H9 (cell line): ENCODE measurements at regions not wholly inside any gene's neighbourhood (a gene's known extent, or its start where the extent isn't known, plus 50 kb on each side); places are given as distances from the start of the nearest gene placed in this dataset.

Source experiments
- DNase-seq: peaks from one replicate; pipeline ENCODE4 v3.0.0-alpha.2; 2017
- H2AFZ ChIP-seq: one replicate; pipeline ENCODE4 v1.6.1; 2013; ENCODE audit warnings: mild to moderate bottlenecking, low read length, control low read depth, moderate library complexity
- H2AK5ac ChIP-seq: 2 replicates; pipeline ENCODE4 v1.6.1; 2013; ENCODE audit warnings: low read length, control low read depth, mixed read lengths; ENCODE audit not compliant: insufficient read length
- H2BK120ac ChIP-seq: one replicate; pipeline ENCODE4 v1.6.1; 2013; ENCODE audit warnings: low read depth, mild to moderate bottlenecking, low read length, control low read depth, inconsistent platforms; ENCODE audit not compliant: poor library complexity, severe bottlenecking
- H2BK12ac ChIP-seq: 2 replicates; pipeline ENCODE4 v1.6.1; 2013; ENCODE audit warnings: low read length, control low read depth, mixed read lengths, low read depth; ENCODE audit not compliant: insufficient read length
- H2BK15ac ChIP-seq: 2 replicates; pipeline ENCODE4 v1.6.1; 2013; ENCODE audit warnings: low read depth, low read length, control low read depth
- H2BK20ac ChIP-seq: one replicate; pipeline ENCODE4 v1.6.1; 2013; ENCODE audit warnings: low read depth, mild to moderate bottlenecking, low read length, control low read depth, inconsistent platforms; ENCODE audit not compliant: poor library complexity, severe bottlenecking
- H2BK5ac ChIP-seq: 2 replicates; pipeline ENCODE4 v1.6.1; 2013; ENCODE audit warnings: low read length, control low read depth, mixed read lengths; ENCODE audit not compliant: insufficient read length
- H3K14ac ChIP-seq: 2 replicates; pipeline ENCODE4 v1.6.1; 2013; ENCODE audit warnings: low read length, control low read depth; ENCODE audit not compliant: insufficient read depth
- H3K18ac ChIP-seq: 2 replicates; pipeline ENCODE4 v1.6.1; 2013; ENCODE audit warnings: low read depth, mild to moderate bottlenecking, mixed read lengths, low read length, control low read depth; ENCODE audit not compliant: insufficient read length
- H3K23ac ChIP-seq: 2 replicates; pipeline ENCODE4 v1.6.1; 2013; ENCODE audit warnings: low read length, control low read depth, mixed read lengths, low read depth; ENCODE audit not compliant: insufficient read length
- H3K23me2 ChIP-seq: 2 replicates; pipeline ENCODE4 v1.6.1; 2013; ENCODE audit warnings: low read depth, mild to moderate bottlenecking, mixed read lengths, low read length, control low read depth; ENCODE audit not compliant: insufficient read length, poor library complexity, severe bottlenecking
- H3K27ac ChIP-seq: 2 replicates; pipeline ENCODE4 v1.5.1; 2013; ENCODE audit warnings: low read length, control low read depth, mixed read lengths, low read depth; ENCODE audit not compliant: insufficient read length
- H3K27me3 ChIP-seq: 2 replicates; pipeline ENCODE4 v1.6.1; 2013; ENCODE audit warnings: low read length, control low read depth, inconsistent platforms; ENCODE audit not compliant: insufficient read depth
- H3K4ac ChIP-seq: 2 replicates; pipeline ENCODE4 v1.6.1; 2013; ENCODE audit warnings: low read depth, mild to moderate bottlenecking, control low read depth, inconsistent platforms, low read length, moderate library complexity
- H3K4me1 ChIP-seq: 2 replicates; pipeline ENCODE4 v1.6.1; 2013; ENCODE audit warnings: low read length, control low read depth, inconsistent platforms; ENCODE audit not compliant: insufficient read depth
- H3K4me2 ChIP-seq: 2 replicates; pipeline ENCODE4 v1.6.1; 2013; ENCODE audit warnings: low read length, control low read depth, mixed read lengths; ENCODE audit not compliant: insufficient read length, insufficient read depth
- H3K56ac ChIP-seq: 2 replicates; pipeline ENCODE4 v1.6.1; 2013; ENCODE audit warnings: low read depth, mild to moderate bottlenecking, mixed read lengths, low read length, control low read depth; ENCODE audit not compliant: insufficient read length
- H3K79me1 ChIP-seq: 2 replicates; pipeline ENCODE4 v1.6.1; 2013; ENCODE audit warnings: low read depth, mild to moderate bottlenecking, moderate library complexity, low read length, control low read depth, inconsistent platforms; ENCODE audit not compliant: insufficient read depth, poor library complexity, severe bottlenecking
- H3K79me2 ChIP-seq: 2 replicates; pipeline ENCODE4 v1.6.1; 2013; ENCODE audit warnings: low read length, control low read depth, inconsistent platforms; ENCODE audit not compliant: insufficient read depth
- H3K9ac ChIP-seq: 2 replicates; pipeline ENCODE4 v1.6.1; 2013; ENCODE audit warnings: low read length, control low read depth, mixed read lengths; ENCODE audit not compliant: insufficient read length; ENCODE audit errors: extremely low read depth
- H3K9me3 ChIP-seq: one replicate; pipeline ENCODE4 v1.6.1; 2013; ENCODE audit warnings: low read depth, low read length, inconsistent platforms; ENCODE audit not compliant: control insufficient read depth
- H3T11ph ChIP-seq: one replicate; pipeline ENCODE4 v1.6.1; 2013; ENCODE audit warnings: mild to moderate bottlenecking, low read length, control low read depth, inconsistent platforms
- H4K20me1 ChIP-seq: one replicate; pipeline ENCODE4 v1.6.1; 2013; ENCODE audit not compliant: control insufficient read depth, insufficient read length, insufficient read depth
- H4K5ac ChIP-seq: 2 replicates; pipeline ENCODE4 v1.6.1; 2013; ENCODE audit warnings: low read depth, mild to moderate bottlenecking, mixed read lengths, low read length, control low read depth; ENCODE audit not compliant: insufficient read length
- H4K8ac ChIP-seq: replicated peaks from 2 replicates; pipeline ENCODE4 v1.6.1; 2013; ENCODE audit warnings: low read length, control low read depth, mixed read lengths, low read depth; ENCODE audit not compliant: insufficient read length
- H4K91ac ChIP-seq: 2 replicates; pipeline ENCODE4 v1.6.1; 2013; ENCODE audit warnings: low read depth, mild to moderate bottlenecking, moderate library complexity, mixed read lengths, low read length, control low read depth; ENCODE audit not compliant: insufficient read length
- H3K27ac Mint-ChIP-seq, 3 experiments: 2 replicates in 2 of 3; 3 replicates in 1 of 3; pipeline ENCODE4 v1.8.0; 2020 to 2021; ENCODE audit warnings: mixed read lengths in 3 of 3, mild to moderate bottlenecking in 1 of 3, moderate library complexity in 1 of 3
- H3K27me3 Mint-ChIP-seq: 2 replicates; pipeline ENCODE4 v1.8.0; 2021; ENCODE audit warnings: low read depth, mild to moderate bottlenecking, moderate library complexity, mixed read lengths
- H3K36me3 Mint-ChIP-seq, 3 experiments: 2 replicates in 2 of 3; 3 replicates in 1 of 3; pipeline ENCODE4 v1.8.0; 2020 to 2021; ENCODE audit warnings: low read depth in 3 of 3, mixed read lengths in 3 of 3; ENCODE audit not compliant: insufficient read depth in 1 of 3
- H3K4me1 Mint-ChIP-seq, 2 experiments: 2 replicates each; pipeline ENCODE4 v1.8.0; 2020; ENCODE audit warnings: mixed read lengths in 2 of 2
- H3K4me3 Mint-ChIP-seq, 2 experiments: 2 replicates in 1 of 2; 3 replicates in 1 of 2; pipeline ENCODE4 v1.8.0; 2020 to 2021; ENCODE audit warnings: mild to moderate bottlenecking in 2 of 2, mixed read lengths in 2 of 2, moderate library complexity in 1 of 2
- H3K9me3 Mint-ChIP-seq, 2 experiments: 2 replicates in 1 of 2; 3 replicates in 1 of 2; pipeline ENCODE4 v1.8.0; 2020; ENCODE audit warnings: mild to moderate bottlenecking in 2 of 2, mixed read lengths in 2 of 2, moderate library complexity in 1 of 2
- CTCF ChIP-seq: fragments of 200-600 bp; sonication (generic); conservative IDR thresholded peaks from 3 replicates; pipeline ENCODE4 v1.8.0; 2021; ENCODE audit warnings: antibody characterized with exemption, mild to moderate bottlenecking
- WGBS: extraction: QIAGEN DNeasy Blood & Tissue Kit; methylation state at CpG from one replicate; pipeline ENCODE4 v1.1.7; 2013; ENCODE audit warnings: missing lambda C conversion rate, low lambda C conversion rate, mixed read lengths; ENCODE audit not compliant: insufficient read length; ENCODE audit errors: extremely low coverage; 5-methylcytosine and 5-hydroxymethylcytosine counted together

GRCh38 chr7:116142374-116142773 lies 68.0 kb upstream of the TES start:
- H4K8ac ChIP-seq = no peak overlapping the region
- H2BK15ac ChIP-seq = no peak overlapping the region
- Mint-ChIP-seq H3K36me3 (no peaks in the 10 kb centered on the region), H3K27ac (no peak overlapping the region), H3K4me3 (no peak overlapping the region), H3K27me3 (no peaks in the 10 kb centered on the region), H3K4me1 (no peaks in the 10 kb centered on the region), H3K9me3 (no peaks in the 10 kb centered on the region)
- H2BK12ac ChIP-seq = no peak overlapping the region
- no peaks in the 10 kb centered on the region for H3K79me2 ChIP-seq
- H3T11ph ChIP-seq = no peak overlapping the region
- no peak overlapping the region for H3K4ac ChIP-seq
- no peaks in the 10 kb centered on the region for H3K27me3 ChIP-seq
- H3K56ac ChIP-seq = no peak overlapping the region
- H3K79me1 ChIP-seq = no peaks in the 10 kb centered on the region
- no peak overlapping the region for H2AK5ac ChIP-seq
- H3K23ac ChIP-seq = no peak overlapping the region
- H2BK5ac ChIP-seq = no peak overlapping the region
- H2BK120ac ChIP-seq = no peak overlapping the region
- H4K91ac ChIP-seq = no peak overlapping the region
- H3K4me2 ChIP-seq = no peak overlapping the region
- no peaks in the 10 kb centered on the region for H3K9me3 ChIP-seq
- no peaks in the 10 kb centered on the region for H3K23me2 ChIP-seq
- DNase-seq = no peak
- no CpG with 5 or more reads among the region's 1 CpG for WGBS
- no peak overlapping the region for H3K18ac ChIP-seq
- H4K20me1 ChIP-seq = no peaks in the 10 kb centered on the region
- H3K9ac ChIP-seq = no peak overlapping the region
- no peak for TF ChIP-seq CTCF
- H3K27ac ChIP-seq = no peak overlapping the region
- H2BK20ac ChIP-seq = no peak overlapping the region
- H4K5ac ChIP-seq = no peak overlapping the region
- no peaks in the 10 kb centered on the region for H3K4me1 ChIP-seq
- H2AFZ ChIP-seq = no peak overlapping the region
- H3K14ac ChIP-seq = no peak overlapping the region
